ENCODE measurements at regions not wholly inside any gene's neighbourhood (a gene's known extent, or its start where the extent isn't known, plus 50 kb on each side); places are given as distances from the start of the nearest gene placed in this dataset.

DNA sequence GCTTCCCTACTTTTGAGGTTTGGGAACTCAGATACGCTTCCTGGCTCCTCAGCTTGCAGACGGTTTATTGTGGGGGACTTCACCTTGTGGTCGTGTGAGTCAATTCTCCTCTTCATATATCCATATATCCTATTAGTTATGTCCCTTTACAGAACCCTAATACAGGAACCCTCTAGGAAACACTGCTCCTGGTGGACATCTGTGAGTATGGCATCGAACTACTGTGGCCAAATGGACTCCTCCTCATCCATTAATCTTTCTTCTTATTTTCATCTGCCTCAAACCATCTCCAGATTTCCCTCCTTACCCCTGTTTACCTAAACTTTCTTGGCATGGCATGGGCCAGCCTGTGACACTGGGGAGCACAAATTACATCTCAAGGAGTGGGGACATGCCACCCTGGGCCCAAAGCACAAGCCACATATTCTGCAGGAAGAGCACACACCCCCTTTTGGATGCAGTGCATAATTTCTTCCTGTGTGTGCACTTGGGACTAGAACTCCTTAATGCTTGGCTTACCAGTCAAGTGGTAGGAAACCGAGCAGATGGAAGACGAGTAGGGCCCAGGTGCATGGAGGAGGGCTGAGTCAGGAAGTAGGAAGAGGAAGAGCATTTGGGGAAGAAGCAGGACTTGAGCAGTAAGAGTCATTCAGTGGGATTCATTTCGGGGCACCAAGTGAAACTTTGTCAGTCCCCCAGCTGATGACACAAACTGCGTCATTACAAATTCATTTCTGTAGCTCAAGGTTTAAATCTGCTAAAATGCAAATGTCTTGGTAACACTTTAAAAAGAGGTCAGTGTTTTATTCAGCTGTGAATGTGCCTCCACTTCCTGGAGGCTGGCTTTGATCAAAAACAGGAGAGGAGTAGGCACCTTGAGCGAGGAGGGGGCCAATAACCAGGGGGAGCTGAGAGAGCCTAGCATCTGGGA, 80.8 kb upstream of the PLXNA4 start:
- no peaks in the 10 kb centered on the region for H3K36me3 ChIP-seq (ENCODE audit: control insufficient read depth, insufficient read depth, low read length)
- ChIA-PET POLR2A (no interaction called here), CTCF (interaction anchor here (0.8 to 1.6 kb wide), 3 partner anchors 9 to 687 kb away, joined by 3 to 5 read pairs (median 5); no protein-coding TSS in a partner anchor)
- no peak overlapping the region for H3K4me3 ChIP-seq (ENCODE audit: low read depth, low read length)
- peaks cover 3% of the 10 kb centered on the region; the same call in 1 of the 2 replicates for H3K27me3 ChIP-seq (ENCODE audit: control insufficient read depth, insufficient read depth, low read length)
- TF ChIP-seq, protein P1, sequence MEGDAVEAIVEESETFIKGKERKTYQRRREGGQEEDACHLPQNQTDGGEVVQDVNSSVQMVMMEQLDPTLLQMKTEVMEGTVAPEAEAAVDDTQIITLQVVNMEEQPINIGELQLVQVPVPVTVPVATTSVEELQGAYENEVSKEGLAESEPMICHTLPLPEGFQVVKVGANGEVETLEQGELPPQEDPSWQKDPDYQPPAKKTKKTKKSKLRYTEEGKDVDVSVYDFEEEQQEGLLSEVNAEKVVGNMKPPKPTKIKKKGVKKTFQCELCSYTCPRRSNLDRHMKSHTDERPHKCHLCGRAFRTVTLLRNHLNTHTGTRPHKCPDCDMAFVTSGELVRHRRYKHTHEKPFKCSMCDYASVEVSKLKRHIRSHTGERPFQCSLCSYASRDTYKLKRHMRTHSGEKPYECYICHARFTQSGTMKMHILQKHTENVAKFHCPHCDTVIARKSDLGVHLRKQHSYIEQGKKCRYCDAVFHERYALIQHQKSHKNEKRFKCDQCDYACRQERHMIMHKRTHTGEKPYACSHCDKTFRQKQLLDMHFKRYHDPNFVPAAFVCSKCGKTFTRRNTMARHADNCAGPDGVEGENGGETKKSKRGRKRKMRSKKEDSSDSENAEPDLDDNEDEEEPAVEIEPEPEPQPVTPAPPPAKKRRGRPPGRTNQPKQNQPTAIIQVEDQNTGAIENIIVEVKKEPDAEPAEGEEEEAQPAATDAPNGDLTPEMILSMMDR (IDR thresholded peaks at IDR 0.05; ENCODE audit: insufficient read depth, low read depth, low read length), result peak; percentile 47
- no peak for DNase-seq (ENCODE audit: low read depth)

DNA sequence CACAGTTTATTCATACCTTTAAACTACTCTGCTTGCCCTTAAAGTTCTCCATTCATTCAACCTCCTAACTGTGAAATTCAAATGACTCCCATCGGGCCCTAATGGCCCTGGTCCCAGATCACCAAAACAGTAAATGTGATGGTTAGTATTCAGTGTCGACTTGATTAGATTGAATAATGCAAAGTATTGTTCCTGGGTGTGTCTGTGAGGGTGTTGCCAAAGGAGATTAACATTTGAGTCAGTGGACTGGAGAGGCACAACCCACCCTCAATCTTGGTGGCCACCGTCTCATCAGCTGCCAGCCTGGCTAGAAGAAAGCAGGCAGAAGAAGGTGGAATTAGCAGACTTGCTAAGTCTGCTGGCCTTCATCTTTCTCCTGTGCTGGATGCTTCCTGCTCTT, 80.1 kb upstream of the PLXNA4 start:
- ChIA-PET CTCF (interaction anchor here (1.6 kb wide), 1 partner anchor 10 kb away, joined by 5 read pairs; no protein-coding TSS in a partner anchor), POLR2A (no interaction called here)
- no peak for DNase-seq (ENCODE audit: low read depth)
- TF ChIP-seq, protein P1 (IDR thresholded peaks at IDR 0.05; ENCODE audit: insufficient read depth, low read depth, low read length), result no peak
- Histone ChIP-seq H3K36me3 (ENCODE audit: control insufficient read depth, insufficient read depth, low read length) (no peaks in the 10 kb centered on the region), H3K4me3 (ENCODE audit: low read depth, low read length) (no peak overlapping the region), H3K27me3 (ENCODE audit: control insufficient read depth, insufficient read depth, low read length) (peaks cover 3% of the 10 kb centered on the region; the same call in 1 of the 2 replicates)

DNA sequence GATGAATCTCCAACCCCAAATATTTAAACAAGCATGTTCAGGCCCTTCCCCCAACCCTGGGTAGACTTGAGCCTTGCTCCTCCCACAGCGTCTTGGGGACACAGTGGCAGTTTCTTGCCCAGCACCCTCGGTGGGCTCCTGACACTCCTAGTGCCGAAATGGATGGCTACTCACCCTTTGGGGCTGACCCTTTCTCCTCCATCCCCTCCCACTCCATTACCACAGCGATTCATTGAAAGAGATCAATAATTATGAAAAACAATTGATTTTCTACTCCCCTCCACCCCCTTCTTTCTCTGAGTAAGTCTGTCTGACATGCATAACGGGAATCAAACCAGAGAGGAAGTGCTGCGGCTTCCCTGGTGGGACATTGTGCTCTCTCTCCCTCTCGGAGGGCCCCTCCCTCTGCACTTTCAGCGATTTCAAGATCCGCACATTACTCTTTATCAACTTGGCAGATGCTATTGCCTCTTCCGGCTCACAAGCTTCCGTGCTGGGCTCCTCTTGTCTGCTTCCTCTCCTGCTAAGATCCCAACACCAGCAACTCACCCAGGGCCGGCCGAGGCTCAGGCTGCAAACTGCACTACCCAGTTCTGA, 79.0 kb upstream of the PLXNA4 start:
- CTCF ChIA-PET, result interaction anchor here (0.9 to 1.6 kb wide), 3 partner anchors 11 to 58 kb away, joined by 3 to 5 read pairs (median 5); no protein-coding TSS in a partner anchor
- DNase-seq (ENCODE audit: low read depth), result no peak
- H3K27me3 ChIP-seq (ENCODE audit: control insufficient read depth, insufficient read depth, low read length), result peaks cover 3% of the 10 kb centered on the region; the same call in 1 of the 2 replicates
- POLR2A ChIA-PET, result no interaction called here
- H3K4me3 ChIP-seq (ENCODE audit: low read depth, low read length), result no peak overlapping the region
- no peaks in the 10 kb centered on the region for H3K36me3 ChIP-seq (ENCODE audit: control insufficient read depth, insufficient read depth, low read length)
- TF ChIP-seq, protein P1 (IDR thresholded peaks at IDR 0.05; ENCODE audit: insufficient read depth, low read depth, low read length), result no peak

DNA sequence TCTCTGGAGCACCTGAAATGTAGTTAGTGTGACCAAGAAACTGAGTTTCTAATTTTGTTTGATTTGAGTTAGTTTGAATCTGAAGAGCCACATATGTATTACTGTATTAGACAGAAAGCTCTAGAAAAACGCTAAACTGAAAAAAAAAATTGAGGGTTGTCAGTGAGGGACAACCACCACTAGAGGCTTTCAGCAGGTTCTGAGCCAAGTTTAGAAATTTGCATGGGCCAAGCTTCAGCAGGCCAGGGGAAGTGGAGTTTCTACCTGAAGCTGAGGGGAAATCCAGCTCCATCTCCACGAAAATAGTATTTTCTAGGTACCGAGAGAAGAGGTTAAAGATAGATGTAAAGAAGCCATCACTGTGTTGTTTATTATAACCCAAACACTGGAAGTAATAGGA, 77.9 kb upstream of the PLXNA4 start:
- CTCF ChIA-PET, result interaction anchor here (0.6 to 2.0 kb wide), 4 partner anchors 9 to 766 kb away, joined by 3 to 8 read pairs (median 4); no protein-coding TSS in a partner anchor
- POLR2A ChIA-PET, result no interaction called here
- no peaks in the 10 kb centered on the region for H3K36me3 ChIP-seq (ENCODE audit: control insufficient read depth, insufficient read depth, low read length)
- peaks cover 3% of the 10 kb centered on the region; the same call in 1 of the 2 replicates for H3K27me3 ChIP-seq (ENCODE audit: control insufficient read depth, insufficient read depth, low read length)
- TF ChIP-seq, protein P1 (IDR thresholded peaks at IDR 0.05; ENCODE audit: insufficient read depth, low read depth, low read length), result peak; percentile 29
- no peak for DNase-seq (ENCODE audit: low read depth)
- no peak overlapping the region for H3K4me3 ChIP-seq (ENCODE audit: low read depth, low read length)

DNA sequence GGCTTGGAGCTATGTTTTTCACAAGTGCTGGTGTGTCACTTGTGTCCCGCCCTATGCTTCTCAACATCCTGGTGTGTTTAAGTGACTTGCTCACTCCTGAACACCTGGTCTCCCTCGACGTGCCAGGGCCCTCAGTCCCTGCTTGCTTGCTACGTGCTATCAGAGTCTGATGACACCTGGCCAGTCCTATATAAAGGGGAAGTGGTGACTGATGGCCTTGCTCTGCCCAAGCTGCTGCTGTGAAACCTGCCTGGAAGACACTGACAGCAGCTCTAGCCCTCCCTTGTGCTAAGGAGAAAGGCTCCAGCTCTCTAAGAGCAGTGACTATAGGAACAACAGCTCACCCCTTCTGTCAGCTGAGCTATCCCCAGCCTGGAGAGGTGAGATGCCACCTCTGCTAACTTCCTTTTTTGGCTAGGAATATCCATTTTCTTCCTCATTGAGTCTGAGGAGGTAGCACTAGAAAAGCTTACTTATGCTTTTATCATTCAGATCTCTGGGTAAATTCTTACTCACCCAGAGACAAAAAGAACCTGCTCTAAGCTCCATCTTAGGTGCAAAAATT, 77.2 kb upstream of the PLXNA4 start:
- ChIA-PET POLR2A (no interaction called here), CTCF (interaction anchor here (1.5 to 2.0 kb wide), 2 partner anchors 9 to 12 kb away, joined by 5 to 8 read pairs; no protein-coding TSS in a partner anchor)
- no peak for DNase-seq (ENCODE audit: low read depth)
- H3K27me3 ChIP-seq (ENCODE audit: control insufficient read depth, insufficient read depth, low read length), result peaks cover 3% of the 10 kb centered on the region; the same call in 1 of the 2 replicates
- TF ChIP-seq, protein P1 (IDR thresholded peaks at IDR 0.05; ENCODE audit: insufficient read depth, low read depth, low read length), result no peak
- no peak overlapping the region for H3K4me3 ChIP-seq (ENCODE audit: low read depth, low read length)
- no peaks in the 10 kb centered on the region for H3K36me3 ChIP-seq (ENCODE audit: control insufficient read depth, insufficient read depth, low read length)

Data from BJ (cell line).